UCSD-AML1 (cell line): ENCODE measurements at regions not wholly inside any gene's neighbourhood (a gene's known extent, or its start where the extent isn't known, plus 50 kb on each side); places are given as distances from the start of the nearest gene placed in this dataset.
"Not testable (repeated sequence)": the region's sequence is repeated elsewhere in the genome, so short reads cannot be mapped to it uniquely, and the experiment has no call there.

Experiments used
- DNase-seq: peaks from one replicate; lab custom pipeline; 2025; ENCODE audit not compliant: unreplicated experiment; lab: John Stamatoyannopoulos, UW

DNA sequence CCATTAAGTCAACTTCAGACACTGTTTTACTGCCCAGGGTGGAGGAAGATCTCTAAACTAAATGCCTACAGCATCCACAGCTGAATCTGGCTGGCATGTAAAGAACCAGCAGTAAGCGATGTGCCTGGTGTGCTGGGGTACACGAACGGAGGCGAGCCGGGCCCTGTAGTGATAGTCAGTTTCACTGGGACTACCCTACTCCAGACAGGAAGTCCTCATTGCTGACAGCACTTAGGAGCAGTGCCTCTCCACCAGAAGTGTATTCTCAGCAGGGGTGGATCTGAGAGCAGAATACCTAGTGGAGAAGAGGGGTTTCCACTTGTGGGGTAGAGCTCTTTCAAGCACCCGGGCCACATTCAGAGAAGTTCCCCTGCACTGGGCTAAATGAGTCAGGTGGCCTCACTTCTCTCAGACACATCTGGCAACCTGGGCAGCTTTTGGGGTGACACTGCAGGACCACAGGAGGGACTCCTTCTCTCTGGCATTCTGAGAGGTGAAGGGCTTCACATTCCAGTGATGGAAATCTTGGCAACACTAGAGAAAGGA is 290.3 kb upstream of the PLGLB1 start:
- DNase-seq = not testable (repeated sequence)

- DNase-seq = not testable (repeated sequence)
Measured at GRCh38 chr2:87314622-87315021, 293.0 kb upstream of the PLGLB1 start.

- DNase-seq = not testable (repeated sequence)
Measured at GRCh38 chr2:87315183-87315902, 293.7 kb upstream of the PLGLB1 start.

DNA sequence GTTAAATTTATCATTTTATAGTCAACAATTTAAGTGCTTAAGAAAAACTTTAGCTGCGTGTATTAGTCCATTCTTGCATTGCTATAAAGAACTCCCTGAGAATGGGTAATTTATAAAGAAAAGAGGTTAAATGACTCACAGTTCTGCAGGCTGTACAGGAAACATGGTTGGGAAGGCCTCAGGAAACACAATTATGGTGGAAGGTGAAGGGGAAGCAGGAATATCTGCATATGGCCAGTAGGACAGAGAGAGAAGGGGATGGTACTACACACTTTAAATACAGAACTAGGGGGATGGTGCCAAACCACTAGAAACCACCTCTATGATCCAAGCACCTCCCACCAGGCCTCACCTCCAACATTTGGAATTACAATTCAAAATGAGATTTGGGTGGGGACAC is 295.5 kb upstream of the PLGLB1 start:
- not testable (repeated sequence) for DNase-seq

- DNase-seq = not testable (repeated sequence)
Measured at GRCh38 chr2:87318814-87319491, 297.3 kb upstream of the PLGLB1 start.

DNA sequence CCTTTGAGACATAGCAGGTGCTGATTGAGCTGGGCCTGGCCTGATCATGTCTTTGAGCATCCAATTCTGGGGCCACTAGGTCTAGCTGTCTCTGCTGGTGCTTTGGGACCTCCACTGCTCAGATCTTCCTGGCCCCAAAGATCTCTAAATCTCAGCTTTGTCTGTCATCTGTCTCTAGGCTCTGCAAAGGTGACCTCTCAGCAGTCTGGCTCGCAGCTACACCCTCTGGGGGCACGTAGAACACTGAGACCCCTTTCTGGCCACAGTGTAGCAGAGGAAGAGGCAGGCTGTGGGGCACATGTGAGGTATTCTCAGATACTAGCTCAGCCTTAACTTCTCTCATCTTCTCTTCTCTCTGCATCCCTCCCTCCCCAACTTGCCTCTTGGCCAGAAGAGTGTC is 298.1 kb upstream of the PLGLB1 start:
- not testable (repeated sequence) for DNase-seq

DNA sequence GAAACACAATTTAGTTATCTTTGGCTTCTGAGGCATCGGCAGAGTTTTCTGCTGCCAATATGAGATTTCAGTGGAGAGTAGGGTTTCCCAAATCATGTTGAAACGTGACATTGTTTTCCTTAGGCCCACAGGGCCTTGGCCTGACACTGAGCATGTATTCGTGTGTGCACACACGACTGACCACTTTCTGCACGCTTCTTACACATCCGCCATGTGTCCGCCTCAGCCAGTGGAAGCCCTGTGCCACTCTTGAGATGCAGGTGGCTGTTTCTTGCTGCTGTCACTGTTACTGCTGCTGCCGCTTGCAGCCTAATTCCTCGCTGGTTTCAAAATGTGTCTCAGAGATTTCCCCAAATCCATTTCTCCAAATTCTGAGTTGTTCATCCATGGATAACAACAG is 299.6 kb upstream of the PLGLB1 start:
- not testable (repeated sequence) for DNase-seq

GRCh38 chr2:87324335-87325041 is 302.8 kb upstream of the PLGLB1 start:
- DNase-seq = not testable (repeated sequence)

DNA sequence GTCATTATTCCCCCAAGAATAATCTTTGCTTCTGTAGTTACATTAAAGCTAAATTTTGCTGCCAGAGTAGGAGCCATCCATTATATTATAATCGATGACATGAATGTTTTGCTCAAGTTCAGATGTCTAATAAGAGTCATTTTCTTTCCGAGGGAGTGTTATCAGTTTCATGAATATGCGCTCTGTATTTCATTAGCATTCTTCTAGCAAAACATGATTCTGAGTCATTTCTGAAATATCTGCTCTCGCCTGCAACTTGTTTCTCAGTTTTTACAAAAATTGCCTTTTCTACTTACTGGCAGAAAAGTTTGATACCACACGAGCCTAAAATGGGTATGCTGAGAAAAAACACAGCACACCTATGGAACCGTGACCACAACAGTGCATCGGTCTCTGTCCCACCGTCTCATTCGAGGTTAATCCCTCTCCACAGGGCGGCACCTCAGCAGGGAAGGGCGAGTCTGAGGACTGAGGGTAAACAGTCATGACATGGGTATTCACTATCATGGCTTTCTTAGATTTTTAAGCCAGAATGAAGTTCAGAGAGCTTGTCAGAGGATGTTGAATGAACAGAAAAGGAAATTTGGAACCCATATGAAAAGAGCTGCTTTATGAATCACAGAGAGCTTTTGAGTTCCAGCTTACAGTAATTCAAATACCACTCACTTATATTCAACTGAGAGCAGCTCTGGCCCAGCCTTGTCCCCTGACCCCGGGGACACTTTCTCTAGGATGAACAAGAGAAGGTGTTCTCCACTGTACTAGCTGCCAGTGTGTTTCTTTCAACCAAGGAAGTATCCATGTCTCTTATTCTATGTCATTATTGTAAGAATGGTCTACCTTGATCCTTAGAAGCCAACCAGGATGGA is 303.6 kb upstream of the PLGLB1 start:
- DNase-seq = not testable (repeated sequence)

- not testable (repeated sequence) for DNase-seq
Measured at GRCh38 chr2:87325911-87326294, 304.3 kb upstream of the PLGLB1 start.

- not testable (repeated sequence) for DNase-seq
Measured at GRCh38 chr2:87326754-87327153, 305.1 kb upstream of the PLGLB1 start.

DNA sequence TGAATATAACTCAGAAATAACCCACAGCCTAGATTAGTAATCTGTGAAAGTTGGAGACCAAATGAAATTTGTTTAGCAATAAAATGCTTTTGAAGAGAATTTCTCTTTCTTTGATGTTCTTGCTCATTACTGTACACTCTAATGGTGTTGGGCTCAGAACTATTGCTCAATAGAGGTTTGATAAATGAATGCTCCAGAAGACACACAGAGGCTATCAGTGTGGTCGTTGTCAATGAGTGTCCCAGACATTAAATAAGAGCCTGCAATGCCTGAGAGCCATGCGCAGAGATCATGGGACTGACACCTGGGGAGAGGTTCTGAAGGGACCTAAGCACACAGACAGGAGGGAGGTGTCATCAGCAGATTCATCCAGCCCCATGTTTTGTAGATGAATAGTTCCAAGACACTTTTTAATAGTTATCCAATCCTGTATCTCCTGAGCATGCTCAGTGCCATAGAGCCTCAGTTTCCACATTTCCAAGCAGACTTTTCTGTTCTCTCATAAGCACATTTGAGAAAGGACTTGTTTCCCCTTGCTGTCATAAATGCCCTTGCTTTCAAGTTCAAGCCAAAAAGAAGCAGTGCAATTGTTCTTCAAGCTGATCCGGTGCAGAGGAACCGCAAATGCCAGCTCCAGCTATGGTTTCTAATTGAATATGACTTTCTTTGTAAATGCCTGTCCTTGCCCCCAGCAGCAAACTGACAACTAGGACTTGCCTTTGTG is 306.2 kb upstream of the PLGLB1 start:
- DNase-seq = not testable (repeated sequence)

DNA sequence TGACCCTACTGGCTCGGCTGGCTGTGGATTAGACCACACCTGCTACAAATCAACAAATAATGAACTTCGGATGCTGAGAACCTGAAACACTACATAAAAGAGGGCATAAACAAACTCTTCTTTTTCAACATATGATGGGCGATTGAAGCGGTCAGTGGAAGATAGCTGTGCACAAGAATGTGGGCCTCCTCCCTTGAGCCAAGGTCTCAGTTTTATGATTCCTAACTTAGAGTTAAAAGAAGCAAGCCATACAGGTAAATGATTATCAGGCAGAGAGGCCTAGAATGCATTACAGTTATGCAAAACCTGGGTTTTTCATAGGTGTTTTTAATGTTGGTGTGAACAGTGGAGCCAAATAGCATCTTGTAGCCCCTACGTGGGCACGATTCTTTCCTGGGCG is 307.9 kb upstream of the PLGLB1 start:
- DNase-seq = not testable (repeated sequence)

DNA sequence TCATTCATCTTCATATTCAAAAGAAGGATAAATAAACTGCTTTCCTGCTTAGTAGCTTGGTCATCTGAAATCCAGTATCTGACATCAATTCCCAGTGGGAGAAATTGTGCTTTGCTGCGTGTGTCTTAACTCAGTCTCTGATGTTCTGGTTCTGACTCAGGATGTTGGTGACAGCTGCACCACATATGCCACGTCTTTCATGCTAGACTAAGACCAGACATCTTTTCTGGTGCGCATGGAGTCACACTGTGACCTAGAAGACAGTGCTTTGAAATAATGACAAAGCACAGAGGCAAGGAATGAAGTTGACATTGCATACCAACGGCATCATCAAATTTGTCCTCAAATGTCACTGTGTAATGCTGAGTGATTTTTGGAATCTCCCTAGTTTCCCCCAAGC is 308.8 kb upstream of the PLGLB1 start:
- not testable (repeated sequence) for DNase-seq

GRCh38 chr2:87331940-87332583 is 310.4 kb upstream of the PLGLB1 start:
- DNase-seq = not testable (repeated sequence)

GRCh38 chr2:87334888-87335287 is 313.2 kb upstream of the PLGLB1 start:
- not testable (repeated sequence) for DNase-seq

GRCh38 chr2:87338998-87339397 is 317.4 kb upstream of the PLGLB1 start:
- DNase-seq = not testable (repeated sequence)

DNA sequence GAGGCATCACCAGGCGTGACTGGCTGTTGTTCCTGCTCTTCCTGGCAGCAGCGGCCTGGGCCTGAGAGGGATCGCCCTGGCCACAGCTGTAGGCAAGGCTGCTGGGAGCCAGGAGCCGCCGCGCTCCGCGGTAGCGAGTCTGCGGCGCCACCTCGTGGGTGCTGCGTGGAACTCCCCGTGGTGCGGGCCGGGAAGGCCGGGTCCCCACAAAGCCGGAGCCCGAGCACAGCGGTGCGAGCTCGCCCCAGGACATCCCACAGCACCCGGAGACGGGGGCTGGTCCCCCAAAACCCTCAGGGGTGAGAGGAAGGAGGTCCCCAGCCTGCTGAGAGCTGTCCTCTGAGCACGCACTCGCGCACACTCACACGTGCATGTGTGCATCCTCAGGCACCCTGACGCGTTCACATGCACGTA is 320.0 kb upstream of the PLGLB1 start:
- DNase-seq = not testable (repeated sequence)

GRCh38 chr2:87342175-87342574 is 320.5 kb upstream of the PLGLB1 start:
- not testable (repeated sequence) for DNase-seq
